ENCODE measurements at regions not wholly inside any gene's neighbourhood (a gene's known extent, or its start where the extent isn't known, plus 50 kb on each side); places are given as distances from the start of the nearest gene placed in this dataset.
"Not testable (repeated sequence)": the region's sequence is repeated elsewhere in the genome, so short reads cannot be mapped to it uniquely, and the experiment has no call there.

GRCh38 chr16:66265048-66265415 lies 101.5 kb upstream of the CDH5 start:
- DNase-seq: no peak

- DNase-seq: no peak
Measured at GRCh38 chr16:66264311-66265047, 102.0 kb upstream of the CDH5 start.

GRCh38 chr16:66263973-66264310 lies 102.5 kb upstream of the CDH5 start:
- no peak for DNase-seq

- no peak for DNase-seq
Measured at GRCh38 chr16:66263168-66263972, 103.1 kb upstream of the CDH5 start.

- no peak for DNase-seq
Measured at GRCh38 chr16:66262253-66263167, 104.0 kb upstream of the CDH5 start.

GRCh38 chr16:66261826-66262225 lies 104.7 kb upstream of the CDH5 start:
- no peak for DNase-seq

- no peak for DNase-seq
Measured at GRCh38 chr16:66260522-66261254, 105.8 kb upstream of the CDH5 start.

- no peak for DNase-seq
Measured at GRCh38 chr16:66258916-66259845, 107.3 kb upstream of the CDH5 start.

GRCh38 chr16:66256919-66257318 lies 109.6 kb upstream of the CDH5 start:
- DNase-seq: no peak

- no peak for DNase-seq
Measured at GRCh38 chr16:66255647-66256046, 110.8 kb upstream of the CDH5 start.

- no peak for DNase-seq
Measured at GRCh38 chr16:66254751-66255150, 111.7 kb upstream of the CDH5 start.

- DNase-seq: no peak
Measured at GRCh38 chr16:66254106-66254505, 112.4 kb upstream of the CDH5 start.

- DNase-seq: no peak
Measured at GRCh38 chr16:66251476-66252160, 114.9 kb upstream of the CDH5 start.

GRCh38 chr16:66250686-66251431 lies 115.6 kb upstream of the CDH5 start:
- no peak for DNase-seq

- no peak for DNase-seq
Measured at GRCh38 chr16:66247516-66248481, 118.7 kb upstream of the CDH5 start.

- no peak for DNase-seq
Measured at GRCh38 chr16:66245868-66246267, 120.6 kb upstream of the CDH5 start.

GRCh38 chr16:66245072-66245471 lies 121.4 kb upstream of the CDH5 start:
- DNase-seq: no peak

- no peak for DNase-seq
Measured at GRCh38 chr16:66242672-66243071, 123.8 kb upstream of the CDH5 start.

- DNase-seq: not testable (repeated sequence)
Measured at GRCh38 chr16:66242206-66242605, 124.3 kb upstream of the CDH5 start.
